IPS DF 4.7 (cell line): ENCODE measurements at regions not wholly inside any gene's neighbourhood (a gene's known extent, or its start where the extent isn't known, plus 50 kb on each side); places are given as distances from the start of the nearest gene placed in this dataset.
A peak's percentile ranks its signal among the peaks of the same experiment; 100 is the strongest.
"Not testable (repeated sequence)": the region's sequence is repeated elsewhere in the genome, so short reads cannot be mapped to it uniquely, and the experiment has no call there.

Experiments
- DNase-seq: peaks from one replicate; pipeline ENCODE4 v3.0.0-alpha.2; 2013; ENCODE audit warnings: low spot score; ENCODE audit errors: extremely low read depth

DNA sequence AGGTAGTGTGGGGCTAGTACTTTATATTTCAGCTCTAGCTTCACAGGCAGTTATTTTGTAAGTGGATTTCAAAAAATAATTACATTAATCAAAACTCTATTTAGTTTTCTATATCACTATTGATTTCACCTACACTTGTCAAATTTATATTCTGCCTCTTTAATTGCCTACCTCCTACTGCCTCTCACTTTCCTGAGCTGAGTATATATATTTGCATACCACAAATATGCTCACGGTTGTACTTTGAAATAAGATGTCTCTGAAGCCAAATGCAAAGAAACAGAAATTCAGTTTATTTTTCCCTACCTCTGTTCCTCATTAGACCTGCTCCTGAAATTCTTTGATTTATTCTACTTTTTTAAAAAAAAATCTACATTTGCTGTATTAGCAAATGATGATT is 309.3 kb upstream of the TGFBR2 start:
- DNase-seq: no peak

DNA sequence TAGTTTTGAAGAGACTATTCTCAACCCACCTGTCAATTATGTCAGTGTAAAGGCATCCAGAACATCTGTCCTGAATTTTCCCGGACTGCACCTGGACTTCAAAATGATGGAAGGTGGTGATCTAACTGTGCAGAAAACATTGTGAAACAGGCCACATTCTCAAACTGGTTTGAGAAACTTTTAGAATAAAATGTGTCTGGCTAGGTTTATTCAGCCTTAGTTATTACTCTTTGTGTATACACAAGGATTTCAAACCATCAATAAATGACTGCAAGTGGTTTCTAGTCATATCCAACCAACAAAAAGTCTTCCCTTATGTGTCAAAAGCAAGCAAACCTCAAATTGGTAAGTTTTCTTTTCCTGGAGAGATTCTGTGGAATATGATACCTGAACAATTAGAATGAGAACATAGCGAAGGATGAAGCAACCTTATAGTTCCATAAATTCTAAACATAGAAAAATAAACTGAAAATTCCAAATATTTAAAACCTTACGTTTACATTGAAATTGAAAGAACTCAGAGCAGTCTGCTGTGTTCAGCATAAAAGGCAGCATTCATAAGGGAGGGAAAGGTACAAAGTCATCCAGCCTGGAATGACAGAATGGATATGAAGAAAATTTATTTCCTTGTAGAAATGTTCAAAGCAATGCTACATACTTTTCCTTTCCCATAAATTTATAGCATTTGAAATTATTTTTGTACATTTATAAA is 306.6 kb upstream of the TGFBR2 start:
- DNase-seq: no peak

DNA sequence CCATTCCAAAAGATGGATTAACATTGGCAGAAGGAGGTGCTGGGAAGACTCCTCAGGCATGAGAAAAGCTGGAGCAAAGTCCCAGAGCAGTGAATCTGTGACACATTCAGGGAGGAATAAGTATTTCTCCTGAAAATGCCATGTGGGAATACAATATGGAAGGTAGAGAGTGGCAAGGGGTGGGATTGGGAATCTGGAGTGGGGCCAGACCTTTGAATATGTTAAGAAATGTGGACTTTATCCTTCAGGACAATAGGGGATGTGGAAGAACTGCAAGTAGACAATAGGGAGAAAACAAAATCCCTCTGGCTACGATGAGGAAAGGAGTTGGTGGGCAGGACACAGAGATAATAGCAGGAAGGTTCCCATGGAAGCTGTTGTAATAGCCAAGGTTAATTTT is 305.6 kb upstream of the TGFBR2 start:
- no peak for DNase-seq

- DNase-seq: no peak
These were observed 304.4 kb upstream of the TGFBR2 start for GRCh38 chr3:30302027-30302426.

GRCh38 chr3:30303770-30304169 is 302.6 kb upstream of the TGFBR2 start:
- DNase-seq: no peak

DNA sequence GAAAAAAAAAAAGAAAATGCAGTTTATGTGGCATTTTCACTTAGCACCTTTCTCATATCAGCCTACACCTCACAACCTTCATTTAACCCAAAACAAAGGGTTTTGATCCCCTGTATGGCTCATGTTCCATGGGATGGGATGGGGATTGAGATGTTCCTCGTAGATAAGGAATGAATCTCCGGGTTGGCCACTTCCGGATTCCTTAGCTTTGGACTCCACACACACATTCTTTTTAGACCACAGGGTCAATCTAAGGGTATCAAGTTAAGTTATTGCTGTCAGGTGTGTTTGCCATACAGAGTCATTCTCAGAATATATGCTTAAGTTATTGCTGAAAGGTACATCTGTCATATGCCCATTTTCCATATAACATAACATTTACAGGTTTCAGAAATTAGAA is 301.4 kb upstream of the TGFBR2 start:
- DNase-seq: no peak

DNA sequence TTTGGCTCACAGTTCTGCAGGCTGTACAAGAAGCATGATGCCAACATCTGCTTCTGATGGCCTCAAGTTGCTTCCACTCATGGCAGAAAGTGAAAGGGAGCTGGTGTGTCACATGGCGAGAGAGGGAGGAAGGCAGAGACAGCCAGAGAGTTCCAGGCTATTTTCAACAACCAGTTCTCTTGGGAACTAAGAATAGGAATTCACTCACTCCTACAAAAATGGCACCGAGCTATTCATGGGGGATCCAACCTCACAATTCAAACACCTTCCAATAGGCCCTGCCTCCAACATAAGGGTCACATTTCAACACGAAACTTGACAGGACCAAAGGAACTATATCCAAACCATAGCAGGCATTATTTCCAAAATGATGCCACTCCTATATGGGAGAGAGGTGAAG is 299.5 kb upstream of the TGFBR2 start:
- DNase-seq: no peak

DNA sequence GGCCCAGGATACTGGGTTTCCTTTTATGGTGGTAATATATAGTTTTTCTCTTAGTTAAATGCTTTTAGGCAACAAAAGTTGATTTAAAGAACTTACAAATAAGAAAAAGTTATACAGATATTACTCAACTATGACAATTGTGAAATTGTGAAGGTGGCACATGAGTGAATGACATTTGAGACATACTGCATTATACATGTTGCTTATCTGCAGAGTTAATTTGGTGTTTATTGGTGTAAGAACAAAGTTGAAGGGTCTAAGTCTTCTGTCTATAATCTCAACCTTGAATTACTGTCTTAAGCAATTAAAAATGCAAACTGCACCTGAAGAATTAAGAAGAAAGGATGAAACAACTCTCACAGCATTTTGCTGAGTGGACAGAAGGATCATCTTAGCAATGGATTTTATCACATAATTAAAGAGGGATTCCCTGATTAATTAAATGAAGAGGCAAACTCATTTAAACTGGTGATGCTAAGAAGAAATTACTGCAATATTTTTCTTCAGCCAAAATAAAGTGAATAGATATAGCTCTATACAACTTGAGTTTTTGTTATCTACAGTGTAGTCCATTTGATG is 298.9 kb upstream of the TGFBR2 start:
- no peak for DNase-seq

DNA sequence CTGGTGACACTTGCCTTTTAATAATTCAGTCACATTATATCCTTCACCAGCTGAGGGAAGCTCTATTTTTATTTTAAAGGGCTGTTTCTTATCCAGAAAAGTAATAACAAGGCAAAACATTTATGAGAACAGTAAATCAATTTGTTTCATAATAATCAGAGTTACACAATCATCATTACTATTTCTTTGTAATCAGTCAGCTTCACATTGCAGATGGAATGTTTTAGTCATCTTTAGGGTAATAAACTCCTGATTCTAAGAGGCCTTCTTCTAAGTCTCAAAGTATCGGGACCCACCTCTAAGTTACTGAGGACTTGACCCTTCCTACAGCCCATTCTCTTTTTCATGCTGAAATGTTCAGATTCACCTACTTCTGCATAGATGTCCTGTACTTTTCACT is 298.3 kb upstream of the TGFBR2 start:
- no peak for DNase-seq

- no peak for DNase-seq
These were observed 296.1 kb upstream of the TGFBR2 start for GRCh38 chr3:30309961-30310954.

GRCh38 chr3:30311781-30312180 is 294.6 kb upstream of the TGFBR2 start:
- DNase-seq: no peak

DNA sequence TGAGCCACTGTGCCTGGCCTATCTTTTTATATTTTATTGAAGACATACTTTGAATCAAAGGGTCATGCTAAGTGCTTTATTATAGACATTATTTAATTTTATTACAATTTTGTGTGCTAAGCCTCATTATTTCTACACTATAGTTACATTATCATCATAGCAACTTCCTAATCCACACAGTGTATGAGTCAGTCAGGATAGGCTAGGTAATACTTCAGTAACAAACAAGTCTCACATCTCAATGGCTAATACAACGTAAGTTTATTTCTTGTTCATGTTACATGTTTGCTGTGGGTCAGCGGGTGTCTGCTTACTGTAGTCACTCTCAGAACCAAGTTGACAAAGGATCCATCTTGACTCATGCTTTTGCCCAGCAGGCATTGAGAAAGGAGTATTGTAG is 292.6 kb upstream of the TGFBR2 start:
- DNase-seq: no peak

DNA sequence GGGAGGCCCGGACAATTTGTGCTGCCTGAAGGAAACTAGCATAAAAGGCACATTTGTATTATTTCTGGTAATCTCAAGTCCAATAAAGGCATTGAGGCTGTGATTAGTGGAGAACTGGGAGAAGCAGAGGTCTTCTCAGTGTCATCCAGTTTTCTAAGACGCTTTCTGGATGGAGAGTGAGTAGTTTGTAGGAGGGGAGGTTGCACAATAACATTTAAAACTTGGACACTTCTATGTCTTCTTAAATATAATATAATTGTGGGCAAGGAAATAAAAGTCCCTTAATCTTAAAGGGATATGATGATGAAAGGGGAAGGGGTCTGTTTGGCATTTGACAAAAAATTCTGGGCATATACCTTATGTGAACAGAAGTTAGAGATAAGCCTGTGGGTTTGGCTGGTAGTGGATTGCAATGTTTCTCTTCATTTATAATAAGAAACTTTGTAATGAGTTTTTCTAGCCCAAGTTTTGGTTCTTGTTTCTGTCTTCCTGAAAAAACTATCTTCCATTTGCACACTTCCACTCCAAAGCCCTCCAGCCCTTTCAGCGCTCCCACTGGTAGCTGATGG is 291.6 kb upstream of the TGFBR2 start:
- DNase-seq: no peak

- DNase-seq: no peak
These were observed 291.0 kb upstream of the TGFBR2 start for GRCh38 chr3:30315447-30315846.

GRCh38 chr3:30317561-30317960 is 288.8 kb upstream of the TGFBR2 start:
- DNase-seq: no peak

- DNase-seq: no peak
These were observed 288.3 kb upstream of the TGFBR2 start for GRCh38 chr3:30318110-30318509.

- peak; percentile 25 for DNase-seq
These were observed 286.7 kb upstream of the TGFBR2 start for GRCh38 chr3:30319713-30320112.

DNA sequence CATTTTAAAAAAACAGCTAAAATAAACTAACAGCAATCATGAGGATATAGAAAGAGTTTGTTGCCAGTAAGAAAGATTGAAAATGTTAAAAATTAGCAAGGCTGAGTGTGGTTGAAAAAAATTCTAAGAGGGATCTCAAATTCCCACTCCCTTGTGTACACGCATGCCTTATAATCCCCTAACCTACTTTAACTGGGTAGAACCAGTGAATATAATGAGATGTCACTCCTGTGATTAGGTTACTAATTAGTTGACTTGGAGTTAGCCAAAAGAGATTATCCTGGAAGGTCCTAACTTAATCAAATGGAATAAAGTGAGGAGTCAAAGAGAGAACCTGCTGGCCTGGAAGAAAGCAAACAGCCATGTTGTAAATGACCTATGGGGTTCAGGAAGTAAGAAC is 286.0 kb upstream of the TGFBR2 start:
- DNase-seq: no peak

DNA sequence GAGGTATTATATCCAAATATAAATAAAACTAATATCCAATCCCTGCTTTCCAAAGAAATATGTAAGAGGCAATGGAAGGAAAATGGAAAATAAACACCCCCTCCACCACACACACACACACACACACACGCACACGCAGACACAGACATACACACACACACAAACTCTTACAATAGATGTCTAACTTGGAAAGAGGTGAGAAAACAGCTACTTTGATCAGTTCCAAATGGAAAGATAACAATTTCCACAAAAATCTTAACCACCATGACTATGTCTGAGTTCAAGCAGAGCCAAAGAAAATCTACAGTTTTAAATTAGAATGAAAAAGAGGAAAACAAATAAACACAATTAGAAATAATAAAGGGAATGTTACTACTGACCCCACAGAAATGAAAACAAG is 285.3 kb upstream of the TGFBR2 start:
- DNase-seq: no peak

- DNase-seq: not testable (repeated sequence)
These were observed 282.8 kb upstream of the TGFBR2 start for GRCh38 chr3:30323649-30324048.

- no peak for DNase-seq
These were observed 281.8 kb upstream of the TGFBR2 start for GRCh38 chr3:30324587-30324986.

GRCh38 chr3:30327976-30328375 is 278.4 kb upstream of the TGFBR2 start:
- DNase-seq: not testable (repeated sequence)
